Stimulated activated CD4-positive, alpha-beta T cell treated with anti-CD3 and anti-CD28 coated beads, Interleukin-12 subunit alpha, Interleukin-12 subunit beta, amount 100 ng/mL, for 48 hours (primary cell): ENCODE measurements at regions not wholly inside any gene's neighbourhood (a gene's known extent, or its start where the extent isn't known, plus 50 kb on each side); places are given as distances from the start of the nearest gene placed in this dataset.
"Not testable (repeated sequence)": the region's sequence is repeated elsewhere in the genome, so short reads cannot be mapped to it uniquely, and the experiment has no call there.

Experiments used
- DNase-seq, 3 donors: peaks; one replicate each; pipeline ENCODE4 v3.0.0-alpha.2; 2020; ENCODE audit warnings: low read depth in 2 of 3, low spot score in 1 of 3

GRCh38 chr22:47891609-47892008 is 1129.2 kb downstream of the TBC1D22A start:
- DNase-seq = no peak

DNA sequence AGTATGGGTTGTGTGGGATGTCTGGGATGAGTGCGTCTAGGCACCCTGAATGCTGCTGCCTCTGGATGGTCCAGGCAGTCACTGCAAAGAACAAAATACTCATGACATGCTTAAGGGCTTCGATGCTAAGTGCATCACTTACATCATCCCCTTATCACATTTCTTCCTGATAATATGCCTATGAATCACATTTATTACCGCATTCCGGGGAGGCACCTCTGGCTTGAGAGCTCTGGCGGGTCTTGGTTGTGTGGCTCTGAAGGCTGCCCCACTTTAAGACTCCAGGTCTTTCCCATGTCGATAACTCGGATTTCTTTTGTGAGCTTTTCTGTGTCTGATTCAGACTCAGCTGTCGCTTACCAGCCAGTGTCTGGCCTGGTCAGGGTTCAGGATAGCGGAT is 1126.4 kb downstream of the TBC1D22A start:
- no peak for DNase-seq

GRCh38 chr22:47884775-47885174 is 1122.3 kb downstream of the TBC1D22A start:
- no peak for DNase-seq

DNA sequence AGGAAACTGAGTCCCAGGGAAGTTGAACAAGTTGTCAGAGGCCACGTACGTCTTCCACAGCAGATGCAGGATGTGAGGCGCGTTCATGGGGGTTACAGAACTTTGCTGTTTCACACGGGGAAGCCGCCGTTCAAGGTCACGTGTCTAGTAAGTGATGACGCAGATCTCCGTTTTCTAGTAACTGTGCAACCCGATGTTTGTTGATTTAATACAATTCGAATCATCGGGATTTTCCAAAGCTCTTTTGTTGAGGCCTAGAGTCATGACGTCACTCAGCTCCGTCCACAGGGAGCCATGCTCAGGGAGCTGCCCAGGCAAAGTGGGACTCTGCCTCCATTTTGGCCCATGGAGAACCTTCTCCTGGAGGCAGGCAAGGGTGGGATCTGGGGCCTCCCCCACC is 1121.8 kb downstream of the TBC1D22A start:
- no peak for DNase-seq

DNA sequence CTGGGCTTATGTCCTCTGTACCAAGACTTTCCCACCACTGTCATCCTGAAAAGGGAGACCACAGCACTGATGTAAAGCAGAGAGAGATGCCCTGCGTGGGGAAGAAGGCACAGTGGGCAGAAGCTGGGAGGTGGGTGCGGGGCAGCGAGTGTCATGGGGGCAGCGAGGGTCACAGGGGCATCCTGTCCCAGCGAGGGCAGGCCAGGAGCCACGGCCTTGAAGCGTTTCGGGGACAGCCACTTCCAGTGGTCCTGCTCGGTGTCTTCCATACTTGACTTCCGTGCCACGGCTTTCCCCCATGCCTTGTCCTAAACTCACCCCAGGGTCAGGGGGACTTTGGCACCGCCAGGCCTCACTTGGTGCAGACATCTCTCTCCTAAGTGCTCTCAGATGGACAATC is 1121.3 kb downstream of the TBC1D22A start:
- no peak for DNase-seq

GRCh38 chr22:47879346-47879745 is 1116.9 kb downstream of the TBC1D22A start:
- DNase-seq = no peak

- DNase-seq = no peak
Observed at GRCh38 chr22:47878460-47878859, 1116.0 kb downstream of the TBC1D22A start.

- DNase-seq = no peak
Observed at GRCh38 chr22:47872761-47873535, 1110.5 kb downstream of the TBC1D22A start.

GRCh38 chr22:47865626-47866025 is 1103.2 kb downstream of the TBC1D22A start:
- DNase-seq = no peak

GRCh38 chr22:47862394-47862793 is 1099.9 kb downstream of the TBC1D22A start:
- no peak for DNase-seq

DNA sequence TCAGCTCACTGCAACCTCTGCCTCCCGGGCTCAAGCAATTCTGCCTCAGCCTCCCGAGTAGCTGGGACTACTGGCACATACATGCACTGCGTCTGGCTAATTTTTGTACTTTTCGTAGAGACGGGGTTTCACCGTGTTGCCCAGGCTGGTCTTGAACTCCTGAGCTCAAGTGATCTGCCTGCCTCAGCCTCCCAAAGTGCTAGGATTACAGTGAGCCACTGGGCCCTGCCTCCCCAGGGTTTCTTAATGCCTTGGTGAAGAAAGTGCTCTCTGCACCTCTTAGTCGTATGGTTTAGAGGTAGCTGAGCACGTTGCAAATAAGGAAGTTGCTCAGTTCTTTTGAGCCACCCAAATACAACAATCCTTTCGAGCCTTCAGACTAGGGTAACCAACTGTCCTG is 1098.5 kb downstream of the TBC1D22A start:
- not testable (repeated sequence) for DNase-seq

DNA sequence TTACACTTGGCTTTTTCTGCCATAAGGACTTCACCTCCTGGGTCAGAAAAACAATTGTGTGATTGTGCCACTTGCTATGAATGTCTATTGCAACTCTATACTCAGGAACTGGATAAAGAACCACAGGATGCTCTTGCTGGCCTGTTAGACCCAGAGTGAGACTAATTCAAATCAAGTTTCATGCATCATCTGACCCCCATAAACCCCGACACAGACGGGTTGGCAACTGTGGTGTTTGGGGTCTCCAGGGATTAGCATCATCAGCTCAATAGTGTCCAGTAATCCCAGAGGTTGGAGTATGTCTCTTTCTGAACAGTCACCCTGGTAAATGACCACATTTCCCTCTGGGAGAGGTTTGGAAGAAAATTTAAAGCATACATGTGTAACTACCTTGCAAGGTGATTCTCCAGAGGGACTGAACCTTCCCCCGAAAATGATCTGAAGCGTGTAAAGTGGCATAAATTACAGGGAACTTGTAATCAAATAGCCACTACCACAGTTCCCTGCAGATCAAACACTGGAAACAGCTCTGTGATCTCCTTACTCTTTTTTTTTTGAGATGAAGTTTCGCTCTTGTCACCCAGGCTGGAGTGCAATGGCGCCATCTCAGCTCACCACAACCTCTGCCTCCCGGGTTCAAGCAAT is 1097.6 kb downstream of the TBC1D22A start:
- no peak for DNase-seq

DNA sequence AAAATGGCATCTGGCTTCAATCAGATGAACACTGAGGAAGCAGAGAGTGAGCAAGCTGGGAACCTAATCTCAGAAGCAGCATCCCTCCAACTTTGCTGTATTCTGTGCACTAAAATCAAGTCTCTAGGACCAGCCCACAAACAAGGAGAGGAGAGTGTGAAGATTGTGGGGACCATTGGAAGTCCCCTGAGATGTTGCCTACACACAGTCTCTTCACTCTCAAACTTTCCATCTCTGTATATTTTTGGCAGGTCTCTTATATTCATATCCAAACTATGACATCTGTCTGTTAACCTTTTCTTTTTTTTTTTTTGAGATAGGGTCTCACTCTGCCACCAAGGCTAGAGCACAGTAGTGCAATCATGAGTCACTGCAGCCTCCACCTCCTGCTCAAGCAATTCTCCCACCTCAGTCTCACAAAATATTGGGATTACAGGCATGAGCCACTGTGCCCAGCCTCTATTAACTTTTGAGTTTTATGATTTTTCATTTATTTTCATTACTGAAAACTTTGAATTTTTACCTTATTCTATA is 1096.4 kb downstream of the TBC1D22A start:
- DNase-seq = no peak

GRCh38 chr22:47854680-47855079 is 1092.2 kb downstream of the TBC1D22A start:
- no peak for DNase-seq

DNA sequence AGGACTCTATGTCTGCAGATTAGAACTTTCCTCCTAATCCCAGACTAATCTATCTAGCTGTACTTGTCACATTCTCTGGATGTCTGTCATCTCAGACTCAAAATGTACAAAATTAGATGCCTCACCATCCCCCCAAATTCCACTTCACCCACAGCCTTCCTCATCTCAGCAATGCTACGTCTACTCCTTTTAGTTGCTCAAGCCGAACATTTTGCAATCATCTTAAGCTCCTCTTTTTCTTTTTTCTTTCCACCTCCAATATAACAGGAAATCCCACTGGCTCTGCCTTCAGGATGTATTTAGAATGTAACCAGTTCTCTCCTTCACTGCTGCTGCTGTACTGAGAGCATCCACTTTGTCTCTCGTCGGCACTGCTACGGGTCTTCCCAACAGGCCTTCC is 1091.8 kb downstream of the TBC1D22A start:
- DNase-seq = no peak

GRCh38 chr22:47853750-47854149 is 1091.3 kb downstream of the TBC1D22A start:
- DNase-seq = no peak

DNA sequence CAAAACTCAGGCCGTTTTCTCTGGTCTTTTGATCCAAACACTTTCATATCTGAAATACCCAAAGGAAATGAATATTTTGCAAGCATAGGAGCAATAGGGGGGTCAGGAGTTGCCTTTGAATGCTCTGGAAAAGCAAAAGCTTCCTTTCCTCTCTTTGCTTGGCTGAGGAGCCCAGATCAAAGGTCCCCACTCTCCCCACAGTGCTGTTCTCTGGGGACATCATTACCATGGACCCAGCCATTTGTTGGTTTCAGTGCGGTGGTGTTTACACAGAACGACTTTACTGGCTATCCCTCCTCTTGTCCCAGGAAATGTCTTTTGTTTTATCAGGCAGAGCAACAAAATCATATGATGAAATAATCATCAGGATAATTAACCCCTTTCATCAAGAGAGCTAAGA is 1089.1 kb downstream of the TBC1D22A start:
- DNase-seq = no peak

DNA sequence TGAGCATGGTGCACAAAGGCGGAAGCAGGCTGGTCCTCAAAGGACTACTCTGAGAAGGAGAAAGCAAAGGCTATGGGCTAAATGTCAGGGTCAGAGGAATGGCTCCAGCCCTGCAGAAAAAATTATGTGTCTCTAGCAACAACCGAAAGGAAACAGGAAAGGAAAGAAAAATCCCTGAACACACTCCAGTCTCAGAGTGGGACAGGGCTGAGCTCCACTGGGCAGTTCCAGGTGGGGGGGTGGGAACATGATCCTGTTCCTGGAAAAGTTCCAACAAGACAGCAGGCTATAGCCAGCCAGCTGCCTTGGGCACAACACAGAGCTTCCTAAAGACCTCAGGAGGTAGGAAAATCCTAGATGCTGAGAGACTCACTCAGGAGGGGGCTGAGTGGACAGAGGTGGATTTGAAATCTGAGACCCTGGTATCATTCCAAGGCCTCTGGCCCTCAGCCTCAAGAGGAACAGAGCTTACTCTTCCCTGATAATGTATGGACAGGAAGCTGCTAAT is 1088.2 kb downstream of the TBC1D22A start:
- no peak for DNase-seq

DNA sequence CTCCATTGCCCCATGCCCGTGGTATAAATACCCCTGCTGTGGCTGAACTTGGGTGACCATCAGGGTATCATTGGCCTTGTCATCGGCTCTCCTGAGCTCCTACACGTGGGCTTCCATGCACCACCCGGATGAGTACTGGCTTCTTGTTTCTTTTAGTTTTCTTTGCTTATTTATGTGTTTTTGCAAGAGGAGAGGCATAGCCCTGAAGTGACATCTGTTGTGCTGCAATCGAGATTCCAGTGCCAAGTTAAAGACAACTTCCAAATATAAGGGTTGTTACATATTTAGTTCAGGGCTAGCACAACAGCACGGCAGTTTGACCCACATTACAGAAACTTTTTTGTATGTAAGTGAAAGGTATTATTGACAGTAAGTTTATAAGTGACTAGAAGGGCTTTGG is 1087.1 kb downstream of the TBC1D22A start:
- DNase-seq = no peak

- no peak for DNase-seq
Observed at GRCh38 chr22:47848184-47848920, 1085.9 kb downstream of the TBC1D22A start.

GRCh38 chr22:47847131-47847890 is 1084.9 kb downstream of the TBC1D22A start:
- no peak for DNase-seq
